Adrenal gland (tissue), 5 donors: ENCODE measurements at regions not wholly inside any gene's neighbourhood (a gene's known extent, or its start where the extent isn't known, plus 50 kb on each side); places are given as distances from the start of the nearest gene placed in this dataset.

ENCODE experiments used
- POLR2A ChIP-seq, 2 donors: fragments of 450-650 bp; IDR thresholded peaks; one replicate each; pipeline ENCODE4 v1.6.1; 2017; ENCODE audit warnings: antibody characterized with exemption in 2 of 2, mild to moderate bottlenecking in 2 of 2, moderate library complexity in 1 of 2
- TF ChIP-seq, protein P1 (sequence below), 6 experiments: fragments of 450-650 bp in 4 of 6; fragments of 200-600 bp in 2 of 6; sonication (generic) in 1 of 6; IDR thresholded peaks; 1 replicate in 5 of 6; 2 replicates in 1 of 6; pipeline versions ENCODE4 v1.5.1 to v1.8.0; 2016 to 2021; ENCODE audit warnings: antibody characterized with exemption in 6 of 6, mild to moderate bottlenecking in 2 of 6, moderate library complexity in 1 of 6
- donor health status: DM: no; HTN: no; CAD: no.

DNA sequence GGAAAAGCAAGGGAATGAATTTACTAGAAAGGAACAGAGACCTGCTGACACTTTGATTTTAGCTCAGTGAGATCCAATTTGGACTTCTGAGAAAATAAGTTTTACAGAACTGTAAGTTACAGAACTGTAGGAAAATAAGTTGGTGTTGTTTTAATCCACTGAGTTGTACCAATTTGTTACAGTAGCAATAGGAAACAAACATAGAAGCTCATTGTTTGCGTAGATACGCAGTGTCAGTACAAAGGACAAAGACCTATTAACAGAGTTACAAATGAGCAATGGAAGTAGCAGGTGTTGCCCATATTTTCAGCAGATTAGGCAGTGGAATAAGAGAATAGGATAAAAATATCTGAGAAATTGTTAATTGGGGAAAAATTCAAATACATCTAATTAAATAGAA, 385.8 kb upstream of the CNTN6 start:
- TF ChIP-seq, protein P1, sequence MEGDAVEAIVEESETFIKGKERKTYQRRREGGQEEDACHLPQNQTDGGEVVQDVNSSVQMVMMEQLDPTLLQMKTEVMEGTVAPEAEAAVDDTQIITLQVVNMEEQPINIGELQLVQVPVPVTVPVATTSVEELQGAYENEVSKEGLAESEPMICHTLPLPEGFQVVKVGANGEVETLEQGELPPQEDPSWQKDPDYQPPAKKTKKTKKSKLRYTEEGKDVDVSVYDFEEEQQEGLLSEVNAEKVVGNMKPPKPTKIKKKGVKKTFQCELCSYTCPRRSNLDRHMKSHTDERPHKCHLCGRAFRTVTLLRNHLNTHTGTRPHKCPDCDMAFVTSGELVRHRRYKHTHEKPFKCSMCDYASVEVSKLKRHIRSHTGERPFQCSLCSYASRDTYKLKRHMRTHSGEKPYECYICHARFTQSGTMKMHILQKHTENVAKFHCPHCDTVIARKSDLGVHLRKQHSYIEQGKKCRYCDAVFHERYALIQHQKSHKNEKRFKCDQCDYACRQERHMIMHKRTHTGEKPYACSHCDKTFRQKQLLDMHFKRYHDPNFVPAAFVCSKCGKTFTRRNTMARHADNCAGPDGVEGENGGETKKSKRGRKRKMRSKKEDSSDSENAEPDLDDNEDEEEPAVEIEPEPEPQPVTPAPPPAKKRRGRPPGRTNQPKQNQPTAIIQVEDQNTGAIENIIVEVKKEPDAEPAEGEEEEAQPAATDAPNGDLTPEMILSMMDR (IDR thresholded peaks at IDR 0.05), result no peak
- TF ChIP-seq POLR2A (IDR thresholded peaks at IDR 0.05), result no peak
